ENCODE measurements at regions not wholly inside any gene's neighbourhood (a gene's known extent, or its start where the extent isn't known, plus 50 kb on each side); places are given as distances from the start of the nearest gene placed in this dataset.
"Not testable (repeated sequence)": the region's sequence is repeated elsewhere in the genome, so short reads cannot be mapped to it uniquely, and the experiment has no call there.

DNA sequence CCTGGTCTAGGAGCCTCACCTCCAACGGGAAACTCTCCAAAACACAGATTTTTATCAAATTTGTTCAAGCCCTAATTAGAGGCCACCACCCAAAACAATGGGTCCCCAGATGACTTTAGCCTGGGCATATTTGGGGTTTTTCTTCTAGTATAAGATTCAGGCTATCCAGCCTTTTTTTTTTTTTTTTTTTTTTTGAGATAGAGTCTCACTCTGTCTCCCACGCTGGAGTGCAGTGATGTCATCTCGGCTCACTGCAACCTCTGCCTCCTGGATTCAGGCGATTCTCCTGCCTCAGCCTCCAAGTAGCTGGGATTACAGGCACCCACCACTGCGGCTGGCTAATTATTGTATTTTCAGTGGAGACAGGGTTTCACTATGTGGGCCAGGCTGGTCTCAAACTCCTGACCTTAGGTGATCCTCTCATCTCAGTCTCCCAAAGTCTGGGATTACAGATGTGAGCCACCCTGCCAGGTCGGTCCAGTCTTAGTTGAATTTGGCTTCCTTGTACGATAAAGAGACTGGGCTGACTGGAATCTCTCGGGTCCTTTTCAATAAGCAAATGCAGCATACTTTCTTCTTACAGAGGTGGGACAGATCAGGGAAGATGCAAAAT, 91.4 kb upstream of the KLF6 start:
- DNase-seq (ENCODE audit: low spot score), result no peak

DNA sequence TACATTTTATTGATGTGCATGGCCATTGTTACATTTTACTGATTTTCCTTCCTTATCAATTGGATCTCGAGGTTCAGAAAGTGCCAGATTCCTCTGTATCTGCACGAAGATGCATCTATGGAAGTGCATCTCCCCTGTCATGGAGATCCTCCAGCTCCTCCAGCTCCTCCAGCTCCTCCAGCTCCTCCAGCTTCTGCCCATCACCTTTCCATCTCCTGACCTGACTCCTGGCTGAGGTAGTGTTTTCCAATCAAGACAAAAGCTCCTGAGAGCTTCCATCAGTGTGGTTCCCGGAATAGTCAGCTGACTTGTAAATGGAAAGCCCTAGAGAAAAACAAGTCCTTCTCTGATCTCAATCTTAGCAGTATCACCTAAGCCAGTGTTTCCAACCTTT, 90.8 kb upstream of the KLF6 start:
- DNase-seq (ENCODE audit: low spot score), result no peak

DNA sequence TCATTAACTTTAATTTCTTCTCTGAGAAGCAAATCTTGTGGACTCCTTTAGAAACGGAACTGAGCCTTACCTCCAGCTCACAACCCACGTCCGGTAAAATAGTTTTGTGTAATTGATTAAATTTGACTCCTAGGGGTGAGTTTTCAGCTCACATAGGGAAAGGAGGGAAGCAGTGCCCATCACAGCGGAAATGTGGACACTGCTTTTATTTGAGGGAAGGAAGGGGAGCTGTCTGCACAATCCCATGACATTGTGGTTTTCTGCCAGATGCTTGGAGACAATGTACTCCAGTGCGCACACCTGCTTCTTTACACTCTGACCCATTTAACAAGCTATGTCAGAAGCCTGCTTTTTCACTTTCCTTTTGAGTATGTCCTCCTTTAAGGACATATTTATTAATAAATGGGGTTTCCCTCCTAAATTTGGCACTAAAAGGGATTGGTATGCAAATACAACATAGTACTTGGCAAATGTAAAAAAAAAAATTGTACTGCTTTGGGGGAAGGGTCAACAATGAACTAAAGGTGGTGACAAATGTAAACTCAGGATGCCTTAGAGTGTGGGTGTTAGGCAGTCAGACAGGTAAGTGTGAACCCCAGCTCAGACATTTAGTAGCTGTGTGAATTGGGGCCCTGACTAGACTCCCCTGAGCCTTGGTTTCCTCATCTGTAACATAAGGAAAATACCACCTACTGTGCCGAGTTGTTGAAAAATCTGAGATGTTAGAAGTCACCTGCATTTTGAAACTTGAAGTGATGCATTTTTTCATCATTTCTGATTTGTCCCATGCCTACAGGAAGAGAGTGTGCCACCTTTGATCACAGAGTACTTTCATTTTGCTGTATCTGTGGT, 90.2 kb upstream of the KLF6 start:
- no peak for DNase-seq (ENCODE audit: low spot score)

DNA sequence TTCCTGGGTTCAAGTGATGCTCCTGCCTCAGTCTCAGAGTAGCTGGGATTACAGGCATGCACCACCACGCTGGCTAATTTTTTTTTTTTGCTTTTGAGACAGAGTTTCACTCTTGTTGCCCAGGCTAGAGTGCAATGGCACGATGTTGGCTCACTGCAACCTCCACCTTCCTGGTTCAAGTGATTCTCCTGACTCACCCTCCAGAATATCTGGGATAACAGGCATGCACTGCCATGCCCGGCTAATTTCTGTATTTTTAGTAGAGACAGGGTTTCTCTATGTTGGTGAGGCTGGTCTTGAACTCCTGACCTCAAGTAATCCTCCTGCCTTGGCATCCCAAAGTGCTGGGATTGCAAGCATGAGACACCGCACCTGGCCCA, 89.6 kb upstream of the KLF6 start:
- DNase-seq (ENCODE audit: low spot score), result not testable (repeated sequence)

DNA sequence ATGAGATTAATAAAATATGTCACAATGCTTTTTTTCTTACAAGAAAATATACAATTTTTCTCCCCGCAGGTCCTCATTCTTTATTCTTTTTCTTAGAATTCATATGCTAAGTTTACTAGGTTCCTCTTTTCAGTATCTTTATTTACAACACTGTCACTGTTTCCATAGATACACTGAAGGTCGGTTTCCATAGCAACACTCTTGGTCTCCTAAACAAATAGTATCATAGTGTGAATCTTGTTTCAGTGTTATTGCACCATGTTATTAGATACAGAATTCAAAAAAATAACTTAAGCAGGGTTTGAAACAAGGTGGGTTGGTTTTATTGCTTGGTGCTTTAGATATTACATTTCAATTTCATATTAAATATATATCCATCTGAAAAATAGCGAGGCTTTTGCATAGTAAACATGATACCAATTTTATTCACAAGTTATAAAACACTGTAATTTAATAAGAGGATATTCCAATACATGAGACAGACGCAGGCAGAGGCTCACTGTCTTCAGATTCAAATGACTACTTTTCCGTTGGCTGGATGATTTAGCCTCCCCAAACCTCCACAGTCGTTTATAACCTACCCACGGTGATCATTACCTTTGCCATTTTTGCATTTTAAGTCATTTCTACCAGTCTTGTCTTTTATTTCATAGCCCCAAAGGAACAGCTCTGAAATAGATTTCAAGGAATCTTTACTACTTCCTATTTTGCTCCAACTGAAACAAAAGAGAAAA, 88.9 kb upstream of the KLF6 start:
- DNase-seq (ENCODE audit: low spot score), result no peak

DNA sequence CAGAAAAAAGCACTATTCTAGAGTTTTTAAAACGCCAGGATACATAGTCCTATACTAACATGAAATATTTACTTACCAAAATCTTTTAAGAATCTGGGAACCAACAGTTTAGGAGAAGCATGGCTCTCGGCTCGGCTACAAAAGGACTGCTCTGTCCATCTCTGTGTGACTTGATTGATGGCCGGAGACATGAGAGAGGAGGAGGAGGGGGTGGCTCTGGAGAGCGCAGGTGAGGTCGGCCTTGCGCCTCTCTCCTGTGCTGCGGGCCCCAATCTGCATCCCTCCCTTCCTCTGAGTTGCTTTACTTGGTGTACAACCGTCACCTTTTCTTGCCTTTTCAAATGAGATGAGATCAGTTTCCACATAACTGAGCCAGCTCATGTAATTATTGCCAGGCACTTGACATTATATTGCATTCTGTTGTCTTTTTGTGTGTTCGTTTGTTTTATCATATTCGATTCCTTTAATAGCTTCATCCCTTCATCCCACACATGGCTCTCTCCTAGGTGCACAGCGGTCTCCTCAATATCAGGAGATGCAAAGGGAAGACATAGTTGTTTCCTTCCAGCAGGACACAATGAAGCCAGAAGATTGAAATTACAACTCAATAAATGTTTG, 87.8 kb upstream of the KLF6 start:
- DNase-seq (ENCODE audit: low spot score), result no peak

DNA sequence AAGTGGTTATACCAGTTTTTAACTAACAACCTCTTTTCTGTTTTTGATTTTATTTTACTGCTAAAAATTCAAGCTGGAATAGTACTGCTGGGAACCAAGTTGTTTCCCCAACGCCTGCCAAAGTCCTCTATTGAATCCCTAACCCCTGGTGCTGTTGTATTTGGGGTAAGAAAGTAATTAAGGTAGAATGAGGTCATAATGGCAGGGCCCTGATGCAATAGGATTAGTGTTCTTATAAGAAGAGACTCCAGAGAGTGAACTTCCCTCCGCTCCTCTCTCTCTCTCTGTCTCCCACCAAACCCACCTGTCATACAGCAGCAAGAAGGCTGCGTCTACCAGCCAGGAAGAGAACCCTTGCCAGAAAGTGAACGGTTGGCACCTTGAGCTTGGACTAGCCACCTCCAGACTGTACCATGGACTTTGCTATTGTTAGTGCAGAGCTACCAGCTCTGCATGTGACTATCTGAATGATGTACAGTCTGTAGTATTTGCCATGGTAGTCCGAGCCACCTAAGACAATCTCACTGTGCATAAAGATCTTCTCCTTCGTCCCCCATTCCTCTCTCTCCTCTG, 86.5 kb upstream of the KLF6 start:
- DNase-seq (ENCODE audit: low spot score), result no peak

DNA sequence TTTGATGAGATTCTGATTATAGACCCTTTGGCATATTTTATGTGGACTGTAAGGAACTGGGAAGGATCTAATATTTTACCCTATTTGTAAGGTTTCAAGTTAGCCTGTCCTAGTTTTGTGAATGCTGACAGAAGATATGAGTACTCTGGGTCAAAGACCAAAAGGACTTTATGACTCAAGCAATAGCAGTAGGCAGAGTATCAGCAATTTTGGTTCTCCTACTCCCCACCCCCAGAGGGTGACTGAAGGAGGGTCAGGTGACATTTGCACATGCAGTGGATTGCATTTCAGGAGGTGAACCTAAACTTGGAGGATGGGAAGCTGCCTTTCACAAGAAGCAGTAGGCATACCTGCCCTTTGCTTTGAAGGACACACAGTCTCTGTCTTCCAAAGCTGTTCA, 84.0 kb upstream of the KLF6 start:
- DNase-seq (ENCODE audit: low spot score), result no peak

DNA sequence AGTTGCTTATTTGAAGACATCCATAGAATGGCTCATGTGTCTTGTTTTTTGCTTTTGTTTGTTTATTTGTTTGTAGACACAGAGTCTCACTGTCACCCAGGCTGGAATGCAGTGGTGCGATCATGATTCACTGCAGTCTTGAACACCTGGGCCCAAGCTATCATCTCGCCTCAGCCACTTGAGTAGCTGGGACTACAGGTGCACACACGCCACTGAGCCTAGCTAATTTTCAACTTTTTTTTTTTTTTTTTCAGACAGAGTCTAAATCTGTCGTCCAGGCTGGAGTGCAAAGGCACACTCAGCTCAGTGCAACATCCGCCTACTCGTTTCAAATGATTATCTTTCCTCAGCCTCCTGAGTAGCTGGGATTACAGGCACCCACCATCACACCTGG, 83.3 kb upstream of the KLF6 start:
- no peak for DNase-seq (ENCODE audit: low spot score)

DNA sequence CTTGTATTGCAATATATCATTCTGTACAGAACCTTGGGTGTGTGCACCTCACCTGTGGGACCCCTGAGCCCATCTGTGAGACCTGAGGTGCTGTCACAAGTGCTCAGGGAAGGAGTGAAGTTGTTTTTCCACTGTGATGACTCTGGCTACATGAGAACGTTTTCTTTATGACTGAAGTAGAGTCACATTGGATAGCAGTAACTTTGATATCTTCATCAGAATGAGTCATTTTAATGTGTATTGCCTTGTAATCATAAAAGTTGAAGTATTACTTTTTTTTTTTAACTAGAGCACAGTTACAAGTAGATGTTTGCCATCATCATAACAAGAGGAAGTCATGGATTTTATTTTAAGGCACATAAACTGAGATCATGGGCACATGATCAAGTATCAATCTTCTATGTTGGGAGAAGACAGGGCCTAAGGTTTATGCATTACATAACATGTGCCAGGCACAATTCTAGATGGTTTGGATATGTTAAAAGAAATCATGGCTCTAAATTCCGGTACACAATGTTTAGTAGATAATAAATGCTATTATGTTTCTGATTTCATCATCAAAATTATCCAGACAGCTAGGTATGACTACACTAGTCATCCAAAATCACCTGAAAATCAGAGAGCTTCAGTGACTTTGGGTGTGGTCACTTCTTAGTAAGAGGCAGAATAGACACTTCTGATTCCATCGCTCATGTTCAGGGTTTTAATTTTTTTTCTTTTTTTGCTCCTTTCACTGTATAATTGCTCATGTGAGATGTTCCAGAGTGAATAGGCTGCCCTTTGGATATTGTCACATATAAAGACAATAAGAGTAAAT, 82.7 kb upstream of the KLF6 start:
- DNase-seq (ENCODE audit: low spot score), result no peak

DNA sequence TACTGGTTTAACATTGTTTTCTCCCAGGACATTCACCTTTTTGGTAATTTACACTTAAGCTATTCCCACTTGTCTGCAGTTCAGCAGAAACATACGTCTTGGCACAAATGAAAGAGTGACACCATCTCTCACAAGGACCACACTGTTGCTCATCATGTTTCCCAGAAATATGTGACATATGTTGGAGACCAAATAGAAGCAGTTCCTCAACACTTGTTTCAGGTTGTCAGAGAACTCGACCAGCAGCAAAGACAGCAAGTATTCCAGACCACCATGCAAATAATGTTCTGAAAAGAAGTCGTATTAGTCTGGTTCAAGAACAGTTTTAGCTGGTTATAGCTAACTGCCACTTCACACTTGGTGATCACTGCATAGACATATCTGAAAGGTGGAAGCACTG, 81.3 kb upstream of the KLF6 start:
- DNase-seq (ENCODE audit: low spot score), result no peak

DNA sequence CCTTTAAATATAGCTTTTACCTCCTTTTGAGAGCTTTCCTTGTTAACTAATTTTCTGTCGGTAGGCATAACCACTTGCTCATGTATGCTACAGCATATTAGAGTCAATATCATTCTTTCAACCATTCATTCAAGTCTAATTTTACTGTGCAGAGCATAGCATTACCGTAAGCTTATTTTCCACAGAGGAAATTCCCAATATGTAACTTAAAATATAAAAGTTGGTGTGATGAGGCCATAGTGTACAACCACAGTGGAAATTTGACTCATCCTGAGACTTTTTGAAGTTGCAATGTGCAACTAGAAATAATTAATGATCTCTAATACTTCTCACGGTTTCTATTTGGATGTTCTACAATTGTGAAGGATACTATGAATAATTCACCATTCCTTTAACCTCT, 80.6 kb upstream of the KLF6 start:
- DNase-seq (ENCODE audit: low spot score), result no peak

DNA sequence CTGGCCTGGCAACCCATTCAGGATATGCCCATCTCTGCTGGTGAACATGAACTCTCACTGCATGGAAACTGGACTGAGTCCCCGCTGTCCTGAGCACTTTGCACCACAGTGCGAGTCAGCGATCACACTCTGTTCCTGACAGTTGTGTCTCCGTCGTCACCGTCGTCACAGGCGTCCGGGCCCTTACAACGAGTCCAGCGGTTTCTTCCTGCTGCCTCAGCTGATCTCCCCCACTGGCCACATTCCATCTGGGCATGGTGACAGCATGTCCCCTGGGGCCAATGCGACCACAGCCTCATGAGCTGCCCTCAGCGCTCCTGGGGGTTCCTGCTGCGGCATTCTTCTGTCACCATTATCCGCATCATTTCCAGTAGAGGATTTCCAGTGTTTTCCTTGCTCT, 76.8 kb upstream of the KLF6 start:
- DNase-seq (ENCODE audit: low spot score), result no peak

DNA sequence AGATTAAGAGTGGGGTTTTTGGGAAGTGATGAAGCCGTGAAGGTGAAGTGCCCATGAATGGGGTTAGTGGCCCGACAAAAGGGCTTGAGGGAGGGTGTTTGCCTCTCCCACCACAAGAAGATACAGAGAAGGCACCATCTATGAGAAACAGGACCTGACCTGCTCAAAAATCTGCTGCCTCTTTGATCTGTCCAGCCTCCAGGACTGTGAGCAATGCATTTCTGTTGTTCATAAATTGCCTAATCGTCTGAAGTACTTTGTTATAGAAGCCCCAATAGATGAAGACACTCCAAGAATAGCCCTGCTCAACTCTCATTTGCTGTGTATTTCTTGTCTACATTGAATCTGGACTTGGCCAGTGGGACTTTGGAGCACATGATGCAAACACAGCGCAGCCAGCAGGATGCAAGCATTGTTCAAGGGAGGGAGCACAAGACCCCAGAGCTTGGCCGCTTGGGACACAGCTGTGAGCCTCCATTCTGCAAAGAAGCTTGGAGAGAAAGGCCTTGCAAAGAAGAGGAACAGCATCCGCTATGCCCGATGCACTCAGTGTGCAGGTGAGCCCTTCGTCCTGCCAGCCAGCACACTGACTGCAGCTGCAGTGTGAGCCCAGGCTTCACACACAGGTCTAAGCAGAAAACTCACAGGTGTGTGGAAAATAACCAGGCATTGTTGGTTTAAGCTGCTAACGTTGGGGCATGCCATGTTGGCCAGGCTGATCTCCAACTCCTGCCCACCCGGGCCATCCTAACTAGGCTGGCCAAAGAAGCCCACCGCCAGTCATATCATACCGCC, 73.2 kb upstream of the KLF6 start:
- no peak for DNase-seq (ENCODE audit: low spot score)

DNA sequence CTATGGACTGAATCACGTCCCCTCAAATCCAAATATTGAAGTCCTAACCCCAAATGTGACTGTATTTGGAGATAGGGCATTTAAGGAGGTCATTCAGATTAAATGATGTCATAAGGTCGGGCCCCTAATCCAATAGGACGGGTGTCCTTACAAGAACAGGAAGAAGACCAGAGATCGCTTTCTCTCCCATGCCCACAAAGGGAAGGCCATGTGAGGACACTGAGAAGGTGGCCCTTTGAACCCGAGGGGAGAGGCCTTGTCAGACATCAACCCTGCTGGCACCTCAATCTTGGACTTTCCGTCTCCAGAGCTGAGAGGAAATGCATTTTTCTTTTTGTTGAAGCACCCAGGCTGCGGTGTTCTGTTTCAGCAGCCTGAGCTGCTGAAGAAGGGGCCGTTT, 72.3 kb upstream of the KLF6 start:
- no peak for DNase-seq (ENCODE audit: low spot score)

DNA sequence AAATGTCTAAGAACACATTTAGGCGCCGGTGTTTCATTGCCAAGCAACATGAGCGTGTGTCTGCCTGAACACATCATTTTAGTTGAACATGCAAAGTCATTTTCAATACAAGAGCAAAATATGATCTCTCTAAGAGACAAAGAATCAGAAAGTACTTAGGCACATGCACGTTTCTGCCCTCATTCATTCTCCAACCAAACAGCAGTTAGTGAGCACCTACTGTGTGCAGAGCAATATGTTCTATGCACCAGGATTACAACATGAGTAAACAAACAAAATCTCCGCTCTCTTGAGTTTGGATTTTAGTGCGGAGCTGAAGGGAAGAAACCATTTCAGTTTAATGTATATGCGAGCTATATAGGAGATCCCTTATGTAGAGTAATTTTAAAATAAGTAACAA, 71.6 kb upstream of the KLF6 start:
- DNase-seq (ENCODE audit: low spot score), result no peak

DNA sequence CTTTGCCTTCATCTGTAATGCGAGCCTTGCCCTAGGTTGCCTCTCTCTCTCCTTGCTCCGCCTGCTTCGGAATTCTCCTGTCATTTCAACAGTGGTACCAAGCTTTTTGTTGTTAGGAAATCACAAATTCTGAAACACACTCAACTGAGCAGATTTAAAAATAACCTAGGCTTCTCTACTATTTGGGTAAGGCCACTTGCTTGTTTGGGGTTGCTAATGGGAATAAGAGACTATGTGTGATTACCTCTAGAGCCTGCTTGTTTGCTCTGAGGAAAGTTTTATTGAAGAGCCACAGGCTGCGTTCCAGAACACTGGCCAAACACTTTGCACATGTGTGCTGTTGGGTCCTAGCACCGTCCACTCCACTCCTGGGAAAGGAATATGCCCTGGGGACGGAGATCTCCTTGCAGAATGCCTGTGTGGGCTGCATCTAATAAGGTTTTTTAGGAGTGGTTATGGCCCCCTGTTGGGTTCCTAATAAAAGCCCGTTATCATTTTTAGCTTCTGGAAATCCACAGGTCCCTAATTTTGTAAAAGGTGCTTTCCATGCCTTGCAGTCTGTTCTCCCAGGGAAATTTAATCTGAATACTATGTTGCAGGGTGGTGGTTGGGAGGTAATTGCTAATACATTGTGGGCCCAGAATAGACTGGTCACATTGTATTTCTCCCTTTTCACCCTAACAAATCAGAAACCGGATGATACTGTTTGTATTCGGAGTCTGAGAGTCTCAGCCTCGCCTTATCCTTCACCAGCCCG, 68.7 kb upstream of the KLF6 start:
- DNase-seq (ENCODE audit: low spot score), result no peak

DNA sequence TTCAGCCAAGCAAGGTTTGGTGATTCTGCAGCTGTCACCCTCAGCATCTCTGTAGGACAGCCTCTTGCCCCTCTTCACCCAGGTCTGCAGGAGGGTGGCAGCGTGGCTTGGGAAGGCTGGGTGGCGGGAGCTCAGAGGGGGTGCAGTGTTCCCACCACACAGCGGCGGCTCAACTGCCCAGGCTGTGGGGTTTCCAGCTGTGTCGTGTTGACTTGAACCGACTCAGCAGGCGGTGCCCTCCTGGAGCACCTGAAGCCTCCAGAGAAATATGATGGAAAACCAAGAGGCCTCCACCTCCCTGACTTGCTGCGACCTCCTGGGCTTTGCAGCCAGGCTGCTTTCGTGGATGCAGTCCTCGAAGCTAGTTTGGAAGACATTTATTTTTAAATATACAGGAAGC, 68.0 kb upstream of the KLF6 start:
- no peak for DNase-seq (ENCODE audit: low spot score)

DNA sequence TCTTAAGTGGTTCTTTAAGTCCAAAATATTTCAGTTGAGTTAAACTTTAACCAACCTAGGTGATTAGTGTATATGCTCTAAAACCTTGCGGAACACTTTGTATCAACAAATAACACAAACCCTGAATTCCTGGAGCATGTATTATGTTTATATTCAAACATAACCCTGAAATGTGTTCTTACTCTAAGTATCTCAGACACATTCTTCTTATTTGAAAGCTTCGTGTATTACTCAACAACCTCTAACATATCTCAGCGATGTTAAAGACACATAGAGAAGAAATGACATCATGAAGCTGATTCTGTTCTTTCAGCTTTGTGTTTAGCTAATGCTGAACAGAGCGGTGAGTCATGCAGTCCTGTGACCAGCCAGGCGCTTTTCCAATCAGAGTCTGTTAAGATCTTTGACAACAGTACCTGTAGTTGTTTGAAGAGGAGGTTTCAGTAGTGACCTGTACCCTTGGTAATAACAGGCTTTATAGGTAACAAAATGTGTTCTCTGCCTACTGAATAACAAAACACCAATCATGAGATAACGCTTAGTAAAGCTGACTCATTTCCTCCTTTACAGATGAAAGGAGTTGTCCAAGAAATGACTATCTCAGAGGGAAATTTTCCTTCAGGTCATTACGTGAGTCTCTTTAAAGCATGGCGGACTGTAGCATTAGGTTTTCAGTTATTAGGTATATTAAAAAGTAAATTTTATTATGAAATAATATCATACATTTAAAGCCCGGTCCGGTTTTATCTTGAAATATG, 67.3 kb upstream of the KLF6 start:
- DNase-seq (ENCODE audit: low spot score), result peak; percentile 24

All from iPS-NIHi11 (cell line).